ENCODE measurements at regions not wholly inside any gene's neighbourhood (a gene's known extent, or its start where the extent isn't known, plus 50 kb on each side); places are given as distances from the start of the nearest gene placed in this dataset.

- DNase-seq = no peak
These were observed 522.4 kb downstream of the GATA3 start for GRCh38 chr10:8576911-8577310.

- DNase-seq = no peak
These were observed 523.2 kb downstream of the GATA3 start for GRCh38 chr10:8577686-8578085.

GRCh38 chr10:8581521-8582225 is 527.2 kb downstream of the GATA3 start:
- no peak for DNase-seq

- DNase-seq = no peak
These were observed 528.6 kb downstream of the GATA3 start for GRCh38 chr10:8583096-8583495.

GRCh38 chr10:8584666-8585065 is 530.2 kb downstream of the GATA3 start:
- no peak for DNase-seq

- DNase-seq = no peak
These were observed 532.0 kb downstream of the GATA3 start for GRCh38 chr10:8586504-8586903.

- no peak for DNase-seq
These were observed 533.6 kb downstream of the GATA3 start for GRCh38 chr10:8588135-8588534.

- no peak for DNase-seq
These were observed 536.0 kb downstream of the GATA3 start for GRCh38 chr10:8590518-8590917.

- DNase-seq = no peak
These were observed 537.2 kb downstream of the GATA3 start for GRCh38 chr10:8591640-8592039.

- DNase-seq = no peak
These were observed 539.7 kb downstream of the GATA3 start for GRCh38 chr10:8594176-8594575.

- DNase-seq = no peak
These were observed 540.2 kb downstream of the GATA3 start for GRCh38 chr10:8594711-8595110.

- no peak for DNase-seq
These were observed 540.7 kb downstream of the GATA3 start for GRCh38 chr10:8595140-8595539.

- no peak for DNase-seq
These were observed 542.5 kb downstream of the GATA3 start for GRCh38 chr10:8596929-8597472.

- no peak for DNase-seq
These were observed 545.7 kb downstream of the GATA3 start for GRCh38 chr10:8600192-8600591.

GRCh38 chr10:8602821-8603220 is 548.3 kb downstream of the GATA3 start:
- no peak for DNase-seq

- DNase-seq = no peak
These were observed 559.6 kb downstream of the GATA3 start for GRCh38 chr10:8614054-8614565.

- no peak for DNase-seq
These were observed 560.6 kb downstream of the GATA3 start for GRCh38 chr10:8615118-8615517.

- DNase-seq = no peak
These were observed 561.7 kb downstream of the GATA3 start for GRCh38 chr10:8616166-8616565.

- no peak for DNase-seq
These were observed 563.3 kb downstream of the GATA3 start for GRCh38 chr10:8617792-8618191.

- DNase-seq = no peak
These were observed 564.3 kb downstream of the GATA3 start for GRCh38 chr10:8618834-8619233.

- DNase-seq = no peak
These were observed 573.9 kb downstream of the GATA3 start for GRCh38 chr10:8628351-8628750.

GRCh38 chr10:8633909-8634308 is 579.4 kb downstream of the GATA3 start:
- DNase-seq = no peak

GRCh38 chr10:8636371-8636770 is 581.9 kb downstream of the GATA3 start:
- DNase-seq = no peak

GRCh38 chr10:8637640-8638039 is 583.2 kb downstream of the GATA3 start:
- no peak for DNase-seq

All from NCI-H510A treated with DMSO at 0.1 percent for 48 hours (cell line).